GM18861 (cell line): ENCODE measurements at regions not wholly inside any gene's neighbourhood (a gene's known extent, or its start where the extent isn't known, plus 50 kb on each side); places are given as distances from the start of the nearest gene placed in this dataset.
"Not testable (repeated sequence)": the region's sequence is repeated elsewhere in the genome, so short reads cannot be mapped to it uniquely, and the experiment has no call there.

Experiments used
- ATAC-seq: cut with Tn5 transposase; IDR thresholded peaks from one replicate; pipeline ENCODE4 v1.9.1; 2021; ENCODE audit not compliant: unreplicated experiment

DNA sequence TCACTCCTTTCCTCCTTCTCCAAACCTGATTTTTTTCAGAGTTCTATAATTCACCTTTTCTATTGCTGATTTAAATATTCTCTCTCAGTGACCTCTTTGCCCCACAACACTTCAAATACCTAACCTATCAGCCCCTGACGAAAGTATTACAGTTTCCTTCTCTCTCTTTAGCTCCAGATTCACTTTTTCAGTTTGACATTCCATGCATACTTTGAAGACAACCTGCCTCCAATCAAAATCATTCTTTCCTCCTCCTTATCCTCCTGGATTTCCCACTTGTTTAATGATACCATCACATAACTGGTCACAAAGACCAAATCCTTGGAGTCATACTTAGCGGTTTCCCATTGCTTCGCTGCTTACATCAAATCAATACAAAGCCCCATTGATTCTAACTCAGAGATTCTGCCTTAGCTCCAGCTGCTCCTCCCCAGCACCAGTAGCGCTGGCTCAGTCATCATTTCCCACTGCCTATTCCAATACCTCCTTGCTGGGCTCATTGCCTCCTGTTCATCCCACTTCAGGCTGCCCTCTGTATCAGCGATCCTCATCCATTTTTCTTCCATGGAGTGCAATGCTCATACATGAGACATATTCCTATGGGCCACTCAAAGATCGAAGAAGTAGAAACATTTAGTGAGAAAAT, 240.1 kb downstream of the ZNF92 start:
- ATAC-seq, result not testable (repeated sequence)

DNA sequence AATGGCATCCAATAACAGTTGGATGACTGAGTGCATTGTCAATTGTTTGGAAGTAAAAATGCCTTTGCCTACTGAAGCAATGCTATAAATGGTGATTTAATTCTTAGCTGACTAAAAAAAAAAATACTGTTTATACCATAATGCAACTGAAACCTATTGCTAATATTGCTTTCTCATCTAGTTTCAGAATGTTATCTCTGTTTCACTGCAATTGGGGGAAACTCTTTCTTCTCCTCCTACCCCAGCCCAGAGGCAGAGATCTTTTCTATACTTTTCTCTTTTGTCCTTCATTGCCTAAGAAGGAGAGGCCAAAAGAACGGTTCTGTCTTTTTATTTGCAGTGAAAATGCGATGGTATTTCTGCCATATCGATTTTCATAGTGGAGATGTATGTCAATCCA, 242.5 kb downstream of the ZNF92 start:
- ATAC-seq, result not testable (repeated sequence)

DNA sequence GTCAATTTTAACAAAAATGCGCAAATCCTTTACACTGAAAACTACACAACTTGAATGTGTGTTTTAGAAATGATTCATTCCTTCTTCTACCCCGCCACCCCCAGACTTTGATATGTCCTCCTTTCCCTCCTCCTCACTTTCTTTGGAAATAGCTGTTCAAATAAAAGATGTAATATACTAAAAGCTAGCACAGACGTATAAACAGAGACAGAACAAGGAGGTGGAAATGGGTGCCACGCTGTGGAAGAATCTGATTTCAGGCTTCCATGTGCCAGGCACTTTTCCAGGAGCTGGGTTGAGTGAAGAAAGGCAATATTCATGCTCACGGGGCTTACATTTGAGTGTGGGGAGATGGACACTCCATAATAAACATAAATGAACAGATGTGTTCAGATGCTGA, 246.6 kb downstream of the ZNF92 start:
- not testable (repeated sequence) for ATAC-seq

DNA sequence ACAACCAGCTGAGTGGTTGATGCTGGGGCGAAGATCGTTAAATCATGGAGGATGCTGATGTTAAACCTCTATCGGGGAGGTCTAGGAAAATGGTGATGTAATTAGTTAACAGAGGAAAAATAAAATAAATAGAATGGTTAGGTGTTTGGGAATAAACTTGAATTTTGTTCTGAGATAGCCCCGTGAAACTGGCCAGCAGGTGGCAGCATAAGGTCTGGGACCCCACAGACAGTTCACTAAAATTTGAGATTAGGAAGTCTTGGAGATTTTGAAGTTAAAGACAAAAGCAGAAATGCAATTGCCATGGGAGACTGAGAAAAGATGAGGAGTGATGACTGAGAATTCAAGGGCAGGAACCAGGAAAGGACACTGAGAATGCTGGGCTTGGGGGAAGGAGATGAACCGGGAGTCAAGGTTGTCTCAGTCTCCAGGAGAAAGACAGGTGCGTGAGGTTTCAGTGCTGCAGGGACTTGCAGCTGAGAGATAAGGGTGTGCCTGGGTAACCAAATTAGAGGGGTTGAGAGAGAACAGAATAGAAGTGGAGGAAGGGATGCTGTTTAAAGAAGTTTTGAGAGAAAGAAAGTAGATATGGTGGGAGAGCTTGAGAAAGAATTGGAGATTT, 248.0 kb downstream of the ZNF92 start:
- not testable (repeated sequence) for ATAC-seq

DNA sequence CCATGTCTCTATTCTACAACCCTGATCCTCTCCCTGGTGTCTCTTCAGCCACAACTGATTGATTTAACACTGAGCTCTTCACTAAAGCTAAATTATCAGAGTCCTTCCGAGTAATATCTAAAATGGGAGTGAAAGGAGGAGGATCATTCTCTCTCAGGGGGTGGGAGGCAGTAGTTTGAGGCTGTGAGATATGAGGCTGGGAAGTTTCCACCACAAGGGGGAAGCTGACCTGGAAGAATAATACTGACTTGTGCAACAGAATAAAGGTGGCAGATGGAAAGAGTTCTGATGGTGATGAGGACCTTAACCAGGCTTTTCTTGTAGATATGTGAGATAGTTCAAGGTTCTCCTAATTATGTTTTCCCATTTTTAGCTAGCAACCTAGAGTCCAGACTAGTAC, 241.6 kb upstream of the VKORC1L1 start:
- not testable (repeated sequence) for ATAC-seq

DNA sequence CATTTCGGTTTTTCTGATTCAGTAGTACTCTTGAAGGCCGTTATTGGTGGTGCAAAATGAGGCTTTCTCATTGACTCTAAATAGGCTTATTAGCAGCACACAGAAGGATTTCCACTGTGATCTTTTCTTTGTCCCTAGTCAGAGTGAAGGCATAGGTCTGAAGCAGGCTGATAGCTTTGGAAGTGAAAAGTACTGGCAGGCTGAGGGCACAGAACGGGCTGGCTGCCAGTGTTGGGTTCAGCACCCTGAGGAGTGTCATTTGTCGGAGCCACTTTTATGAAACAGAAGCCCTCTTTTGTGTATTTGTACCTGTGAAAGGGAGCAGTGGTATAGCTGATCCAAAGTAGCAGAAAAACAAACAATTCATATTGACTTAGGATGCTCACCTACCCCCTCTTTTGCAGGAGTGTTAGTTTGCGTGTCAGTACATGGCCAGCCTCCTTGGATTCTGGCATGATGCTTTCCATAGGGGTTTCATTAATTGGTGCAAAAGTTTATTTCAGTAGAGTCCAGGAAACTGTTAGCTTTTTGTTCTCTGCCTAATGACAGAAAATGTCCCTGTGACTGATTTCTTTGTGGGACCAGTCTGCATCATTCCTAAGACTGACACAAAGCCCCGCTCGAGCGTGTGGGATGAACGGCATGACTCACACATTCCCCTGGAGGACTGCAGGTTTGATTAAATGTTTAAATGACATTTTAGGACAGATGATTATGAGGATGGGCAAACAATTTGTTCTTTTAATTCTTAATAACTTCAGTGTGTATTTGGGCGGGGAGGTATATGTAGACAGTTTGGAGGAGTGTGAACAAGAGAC, 239.1 kb upstream of the VKORC1L1 start:
- not testable (repeated sequence) for ATAC-seq

DNA sequence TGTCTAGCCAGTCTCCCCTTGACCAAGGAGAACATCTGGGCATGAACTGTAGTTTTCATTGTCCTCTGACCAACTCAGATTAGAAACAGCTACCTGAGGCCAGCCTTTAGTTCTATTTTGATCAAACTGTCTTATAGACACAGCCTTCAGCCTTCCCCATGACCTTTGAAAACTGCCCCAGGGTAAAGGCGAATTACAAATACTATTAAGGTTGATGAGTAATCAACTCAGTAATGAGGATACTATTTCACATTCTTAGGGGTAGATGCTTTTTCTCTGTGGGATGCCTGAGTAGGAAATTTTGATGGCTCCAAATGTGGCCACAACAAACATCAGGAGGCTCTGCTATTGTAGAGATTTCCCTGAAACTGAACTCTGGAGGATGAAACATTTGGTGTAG, 234.0 kb upstream of the VKORC1L1 start:
- ATAC-seq, result not testable (repeated sequence)

DNA sequence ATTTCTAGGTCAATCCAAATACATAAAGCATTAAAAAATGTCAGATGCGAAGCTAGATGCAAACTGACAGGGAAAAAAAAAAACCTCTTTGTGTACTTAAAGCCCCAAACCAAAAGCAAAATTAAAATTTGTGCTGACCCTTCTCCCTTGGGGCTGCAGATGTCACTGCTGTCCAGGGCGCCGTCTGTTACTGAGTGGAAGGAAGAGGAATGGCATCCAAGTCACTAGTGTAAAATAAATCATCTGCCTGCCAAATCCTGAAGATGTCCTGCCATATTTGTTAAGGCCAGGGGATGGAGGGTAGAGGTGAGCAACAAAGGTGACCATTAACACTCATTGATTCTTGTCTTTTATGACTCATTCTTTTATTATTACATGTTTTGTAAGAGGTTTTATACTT, 233.2 kb upstream of the VKORC1L1 start:
- ATAC-seq, result not testable (repeated sequence)

DNA sequence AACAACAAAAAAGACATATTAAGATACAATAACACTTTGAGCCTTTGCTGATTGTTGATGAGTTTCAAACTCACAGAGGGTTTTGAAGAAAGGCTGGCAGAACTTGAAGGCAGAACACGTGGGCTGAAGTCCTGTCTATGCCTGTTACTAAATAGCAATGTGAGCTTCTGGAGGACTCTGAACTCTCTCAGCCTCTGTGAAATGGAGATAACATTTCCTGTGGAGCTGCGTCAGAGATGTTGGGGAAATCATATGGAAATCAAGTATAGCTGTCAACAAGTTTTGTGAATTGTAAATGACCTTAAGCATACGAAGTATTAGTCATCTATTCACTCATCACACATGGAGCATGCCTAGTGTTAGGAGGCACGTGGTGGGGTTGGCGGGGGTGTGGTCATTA, 229.4 kb upstream of the VKORC1L1 start:
- ATAC-seq, result not testable (repeated sequence)

DNA sequence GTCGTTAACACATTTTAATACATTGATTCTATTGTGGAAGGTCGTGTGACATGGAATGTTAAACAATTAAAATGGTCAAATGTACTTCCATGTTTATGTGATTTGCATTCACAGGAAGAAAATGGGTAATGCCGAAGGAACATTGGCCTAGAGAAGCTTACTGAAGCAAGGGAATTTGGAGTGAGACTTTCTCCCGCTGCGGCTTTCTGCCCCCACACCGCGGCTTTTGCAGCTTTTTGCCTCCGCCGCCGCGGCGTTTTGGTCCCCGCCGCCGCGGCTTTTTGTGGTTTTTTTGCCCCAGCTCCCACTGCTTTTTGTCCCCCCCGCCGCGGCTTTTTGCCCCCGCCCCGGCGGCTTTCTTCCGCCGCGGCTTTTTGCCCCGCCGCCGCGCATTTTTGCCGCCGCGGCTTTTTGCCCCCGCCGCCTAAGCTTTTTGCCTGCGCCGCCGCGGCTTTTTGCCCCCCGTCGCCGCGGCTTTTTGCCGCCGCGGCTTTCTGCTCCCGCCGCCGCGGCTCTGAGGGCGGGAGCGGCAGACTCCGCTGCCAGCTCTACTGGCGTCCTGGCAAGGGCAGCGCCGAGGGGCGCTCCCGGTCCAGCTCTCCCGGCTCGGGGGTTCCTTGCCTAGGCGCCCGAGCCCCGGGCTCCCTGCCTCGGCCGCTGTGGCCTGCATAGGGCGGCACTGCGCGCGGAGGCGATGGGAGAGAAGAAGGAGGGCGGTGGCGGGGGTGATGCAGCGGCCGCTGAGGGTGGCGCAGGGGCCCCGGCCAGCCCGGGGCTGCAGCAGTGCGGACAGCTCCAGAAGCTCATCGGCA, 225.5 kb upstream of the VKORC1L1 start:
- not testable (repeated sequence) for ATAC-seq

DNA sequence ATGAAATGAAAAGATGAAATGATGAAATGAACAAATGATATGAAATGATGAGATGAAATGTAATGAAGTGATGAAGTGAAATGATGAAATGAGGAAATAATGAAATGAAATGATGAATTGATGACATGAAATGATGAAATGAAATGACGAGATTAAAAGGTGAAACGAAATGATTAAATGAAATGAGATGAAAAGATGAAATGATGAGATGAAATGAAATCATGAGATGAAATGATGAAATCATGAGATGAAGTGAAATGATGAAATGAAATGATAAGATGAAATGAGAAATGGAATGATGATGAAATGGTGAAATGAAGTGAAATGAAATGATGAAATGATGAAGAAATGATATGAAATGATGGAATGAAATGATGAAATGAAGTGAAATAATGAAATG, 221.7 kb upstream of the VKORC1L1 start:
- not testable (repeated sequence) for ATAC-seq

DNA sequence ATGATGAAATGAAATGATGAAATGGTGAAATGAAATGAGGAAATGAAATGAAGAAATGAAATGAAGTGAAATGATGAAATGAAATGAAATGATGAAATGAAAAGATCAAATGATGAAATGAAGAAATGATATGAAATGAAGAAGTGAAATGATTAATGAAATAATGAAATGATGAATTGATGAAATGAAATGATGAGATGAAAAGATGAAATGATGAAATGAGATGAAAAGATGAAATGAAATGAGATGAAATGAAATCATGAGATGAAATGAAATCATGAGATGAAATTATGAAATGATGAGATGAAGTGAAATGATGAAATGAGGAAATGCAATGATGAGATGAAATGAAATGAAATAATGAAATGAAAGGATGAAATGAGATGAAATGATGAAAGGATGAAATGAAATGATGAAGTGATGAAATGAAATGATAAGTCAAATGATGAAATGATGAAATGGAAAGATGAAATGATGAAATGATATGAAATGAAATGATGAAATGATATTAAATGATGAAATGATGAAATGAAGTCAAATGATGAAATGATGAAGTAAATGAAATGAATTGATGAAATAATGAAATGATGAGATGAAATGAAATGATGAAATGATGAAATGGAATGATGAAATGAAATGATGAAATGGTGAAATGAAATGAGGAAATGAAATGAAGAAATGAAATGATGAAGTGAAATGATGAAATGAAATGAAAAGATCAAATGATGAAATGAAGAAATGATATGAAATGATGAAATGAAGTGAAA, 220.9 kb upstream of the VKORC1L1 start:
- not testable (repeated sequence) for ATAC-seq

DNA sequence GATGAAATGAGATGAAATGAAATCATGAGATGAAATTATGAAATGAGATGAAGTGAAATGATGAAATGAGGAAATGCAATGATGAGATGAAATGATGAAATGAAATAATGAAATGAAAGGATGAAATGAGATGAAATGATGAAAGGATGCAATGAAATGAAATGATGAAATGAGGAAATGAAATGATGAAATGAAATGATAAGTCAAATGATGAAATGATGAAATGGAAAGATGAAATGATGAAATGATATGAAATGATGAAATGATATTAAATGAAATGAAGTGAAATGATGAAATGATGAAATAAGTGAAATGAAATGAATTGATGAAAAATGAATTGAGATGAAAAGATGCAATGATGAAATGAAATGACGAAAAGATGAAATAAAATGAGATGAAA, 220.2 kb upstream of the VKORC1L1 start:
- not testable (repeated sequence) for ATAC-seq

DNA sequence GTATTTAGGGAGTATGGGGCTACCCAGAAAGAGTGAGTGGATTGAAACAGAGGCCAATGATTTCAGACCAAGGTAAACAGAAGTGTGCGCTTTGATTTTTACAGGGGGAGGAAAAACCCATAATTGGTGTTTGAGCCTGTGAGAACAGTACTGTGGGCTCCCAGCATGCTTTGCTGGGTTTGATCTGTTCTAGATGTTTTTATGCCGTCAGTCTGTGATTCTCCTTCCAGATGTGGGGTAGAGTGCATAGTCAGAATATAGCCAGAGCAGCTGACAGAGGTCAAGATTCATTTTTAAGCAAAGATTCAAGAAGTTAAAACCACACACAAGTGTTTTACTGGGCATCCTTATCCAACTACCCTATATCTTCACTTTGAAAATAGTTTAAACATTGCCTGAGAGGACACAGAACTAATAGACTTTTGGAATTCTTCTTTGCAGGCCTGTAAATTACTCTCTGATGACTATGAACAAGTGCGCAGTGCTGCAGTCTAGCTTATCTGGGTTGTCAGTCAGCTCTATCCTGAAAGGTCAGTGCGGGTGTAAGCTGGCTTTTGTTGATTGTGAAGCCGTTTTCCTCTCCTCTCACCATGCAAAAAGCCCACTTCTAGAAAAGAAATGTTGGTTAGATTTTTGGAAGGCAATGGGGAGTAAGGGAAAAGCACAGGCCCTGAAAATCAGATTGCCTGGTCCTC, 216.2 kb upstream of the VKORC1L1 start:
- not testable (repeated sequence) for ATAC-seq

DNA sequence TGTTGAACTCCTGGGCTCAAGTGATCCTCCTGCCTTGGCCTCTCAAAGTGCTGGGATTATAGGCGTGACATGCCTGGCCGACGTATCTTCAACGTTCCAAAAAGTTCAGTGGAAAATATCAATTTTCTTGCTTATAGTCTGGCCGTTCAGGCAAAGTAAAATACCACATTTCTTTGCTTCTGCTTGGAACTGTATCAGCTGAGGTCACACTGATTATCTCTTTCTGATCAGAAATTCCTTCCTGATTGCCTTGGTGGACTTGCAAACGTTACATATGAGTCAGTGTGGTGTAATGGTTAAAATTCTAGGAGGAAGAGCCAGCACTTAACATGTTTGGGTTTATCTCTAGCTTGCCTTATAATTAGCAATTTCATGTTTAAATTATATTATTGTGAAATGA, 189.5 kb upstream of the VKORC1L1 start:
- not testable (repeated sequence) for ATAC-seq

DNA sequence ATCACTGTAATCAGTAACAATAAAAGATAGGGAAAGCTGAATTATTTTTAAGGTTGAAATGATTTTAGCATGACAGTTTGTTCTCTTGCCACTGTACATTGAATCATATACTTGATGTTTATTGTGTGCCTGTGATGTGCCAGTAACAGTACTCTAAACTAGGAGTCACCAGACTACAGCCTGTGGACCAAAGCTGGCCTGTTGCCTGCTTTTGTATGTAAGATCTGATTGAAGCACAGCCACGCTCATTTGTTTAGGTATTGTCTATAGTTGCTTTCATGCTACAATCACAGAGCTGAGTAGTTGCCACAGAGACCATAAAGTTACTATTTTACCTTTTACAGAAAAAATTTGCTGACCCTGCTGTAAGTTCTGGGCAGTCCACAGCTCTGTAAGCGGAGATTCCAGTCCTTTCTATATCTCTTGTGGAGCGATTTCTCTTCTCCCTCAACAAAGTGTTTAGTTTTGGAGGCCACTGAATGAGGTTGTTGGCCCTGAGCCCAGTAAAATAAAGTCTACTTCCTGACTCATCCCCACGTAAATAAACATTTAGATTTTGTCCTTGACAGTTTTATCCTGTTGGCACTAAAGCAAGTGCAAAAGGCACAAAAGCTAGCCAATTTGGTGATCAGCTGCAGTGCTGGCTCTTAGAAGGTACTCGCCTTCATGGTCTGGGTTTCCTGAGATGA, 173.7 kb upstream of the VKORC1L1 start:
- not testable (repeated sequence) for ATAC-seq

DNA sequence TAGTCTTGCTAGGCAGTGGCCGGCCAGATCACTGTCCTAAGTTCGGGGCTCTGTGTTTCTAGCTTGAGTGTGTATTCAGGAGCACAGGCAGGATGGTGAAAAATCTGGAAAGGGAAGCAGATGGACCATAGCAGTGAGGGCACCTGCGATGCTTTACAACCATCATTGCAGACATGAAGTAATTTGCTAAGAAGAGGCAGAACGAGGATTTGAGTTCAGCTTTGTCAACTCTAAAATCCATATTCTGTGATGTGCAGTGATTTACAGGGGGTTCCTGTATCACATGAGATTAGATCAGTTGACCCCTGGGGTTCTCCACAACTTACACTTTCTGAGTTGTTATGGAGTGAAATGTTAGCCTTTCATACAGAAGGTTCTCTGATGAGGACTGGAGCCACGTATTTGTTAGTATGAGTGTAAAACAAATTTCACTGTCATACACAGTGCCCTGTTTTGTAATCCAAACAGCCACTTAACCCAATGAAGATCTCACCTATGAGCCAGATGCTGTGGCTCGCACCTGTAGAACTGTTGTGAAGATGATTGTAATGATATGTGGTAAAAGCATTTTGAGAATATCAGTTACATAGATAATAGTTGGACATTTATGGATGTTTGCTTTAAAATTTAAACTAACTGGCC, 173.0 kb upstream of the VKORC1L1 start:
- not testable (repeated sequence) for ATAC-seq

DNA sequence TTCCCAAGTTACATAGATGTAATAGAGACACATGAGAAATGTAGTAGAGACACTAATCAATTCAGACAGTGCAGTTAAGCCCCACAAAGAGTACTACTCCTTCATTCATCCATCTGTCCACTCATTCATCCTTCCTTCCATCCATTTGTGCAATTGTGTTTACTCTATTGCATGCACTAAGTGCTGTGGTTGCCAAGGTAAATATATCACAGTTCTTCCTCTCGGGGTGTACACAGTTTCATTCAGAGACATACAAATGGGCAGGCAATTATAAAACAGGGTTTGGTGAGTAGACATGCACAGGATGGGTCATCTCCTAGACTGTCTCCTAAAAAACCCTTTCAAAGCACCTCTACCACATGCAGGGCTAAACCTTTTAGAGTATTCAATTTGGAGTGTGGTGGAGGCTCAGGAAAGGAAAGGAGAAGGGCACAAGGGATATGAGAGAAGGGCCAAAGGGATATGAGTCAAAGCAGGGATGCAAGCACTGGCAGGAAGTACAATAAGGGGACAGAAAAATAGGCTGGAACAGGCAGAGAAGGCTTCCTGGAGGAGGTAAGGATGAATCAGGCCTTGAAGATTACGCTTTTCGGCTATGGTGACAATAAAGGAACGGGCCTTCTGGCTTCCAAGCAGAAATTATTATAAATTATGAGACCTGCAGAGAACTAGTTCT, 153.6 kb upstream of the VKORC1L1 start:
- not testable (repeated sequence) for ATAC-seq
